ENCODE measurements at regions not wholly inside any gene's neighbourhood (a gene's known extent, or its start where the extent isn't known, plus 50 kb on each side); places are given as distances from the start of the nearest gene placed in this dataset.

DNA sequence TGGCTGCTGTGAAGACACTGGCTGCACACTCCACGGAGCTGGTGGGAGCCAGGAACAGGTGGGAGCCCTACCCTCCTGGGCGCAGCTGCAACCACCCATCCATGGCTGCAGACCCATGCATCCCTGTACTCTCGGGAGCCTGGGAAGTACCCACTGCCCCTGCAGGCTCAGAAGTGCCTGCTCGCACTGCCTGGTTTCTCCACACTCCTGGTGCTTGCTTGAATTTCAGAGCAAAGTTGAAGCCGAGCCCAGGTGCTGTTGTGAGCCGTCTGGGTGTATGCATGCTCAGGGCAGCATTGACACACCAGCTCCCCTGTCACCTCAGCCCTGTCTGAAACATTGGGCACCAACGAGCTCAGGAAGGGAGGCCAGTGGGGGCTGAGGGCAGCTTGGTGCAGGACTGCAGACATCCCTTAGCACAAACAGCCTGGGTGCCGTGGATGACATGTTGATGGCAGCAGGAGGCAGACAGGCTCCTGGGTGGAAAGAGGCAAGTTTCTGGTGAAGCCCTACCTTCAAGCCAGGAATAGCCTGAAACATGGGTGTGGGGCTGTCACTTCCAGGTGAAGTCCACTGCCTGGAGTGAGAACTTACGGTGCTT lies 585.9 kb downstream of the PCDH18 start:
- DNase-seq (ENCODE audit: extremely low read depth, low read depth): no peak

DNA sequence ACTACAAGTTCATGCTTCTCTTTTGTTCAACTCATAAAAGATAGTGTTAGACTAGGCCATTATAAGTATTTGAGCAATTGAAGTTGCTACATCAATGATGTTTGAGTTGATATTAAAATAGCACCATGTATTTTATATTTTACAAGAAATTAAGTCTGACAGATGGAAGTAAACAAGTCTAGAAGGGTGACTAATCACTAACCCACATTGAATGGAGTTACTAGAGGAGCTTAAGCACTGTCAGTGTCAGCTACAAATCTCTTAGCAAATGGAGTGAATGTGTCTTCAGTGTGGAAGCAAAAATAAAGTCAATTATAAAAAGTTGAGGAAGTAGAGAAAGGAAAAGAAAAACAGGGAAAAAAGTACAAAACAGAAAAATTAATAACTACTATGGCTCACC lies 592.5 kb downstream of the PCDH18 start:
- no peak for DNase-seq (ENCODE audit: extremely low read depth, low read depth)

DNA sequence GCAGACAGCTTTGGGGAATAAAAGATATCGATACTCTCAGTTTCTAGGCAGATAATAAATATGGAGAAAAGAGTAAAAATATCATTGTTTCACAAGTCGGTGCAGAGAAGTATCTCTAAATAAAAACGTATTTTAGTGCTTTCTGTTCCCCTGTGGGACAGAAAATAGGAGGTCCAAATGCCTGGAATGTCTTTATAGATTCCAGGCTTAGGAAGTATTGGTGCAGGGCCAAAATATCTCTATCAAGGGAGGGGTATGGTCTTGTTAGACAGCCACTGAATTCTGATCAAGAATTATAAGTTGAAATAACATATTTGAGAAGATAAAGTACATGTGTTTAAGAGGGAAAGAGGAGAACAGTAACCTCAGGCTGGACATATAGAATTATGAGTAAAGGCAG lies 596.4 kb downstream of the PCDH18 start:
- DNase-seq (ENCODE audit: extremely low read depth, low read depth): no peak

DNA sequence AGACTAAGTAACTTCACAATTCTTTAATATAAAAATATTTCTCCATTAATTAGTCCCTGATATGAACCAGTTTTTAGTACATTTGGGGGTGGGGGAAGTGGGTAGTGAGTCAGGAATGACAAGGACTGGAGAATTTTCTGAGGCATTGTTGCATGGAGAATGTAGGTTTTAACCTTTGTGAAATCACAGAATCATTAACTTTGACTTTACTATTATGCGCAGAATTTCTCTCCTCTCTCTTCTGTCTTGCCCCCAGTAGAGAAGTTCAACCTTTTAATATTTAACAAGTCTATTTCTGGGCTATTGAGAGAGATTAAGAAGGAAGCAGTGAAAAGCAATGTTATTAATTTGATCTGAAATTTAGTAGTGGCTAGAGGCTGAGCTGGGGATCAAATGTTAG lies 597.0 kb downstream of the PCDH18 start:
- DNase-seq (ENCODE audit: extremely low read depth, low read depth): no peak

DNA sequence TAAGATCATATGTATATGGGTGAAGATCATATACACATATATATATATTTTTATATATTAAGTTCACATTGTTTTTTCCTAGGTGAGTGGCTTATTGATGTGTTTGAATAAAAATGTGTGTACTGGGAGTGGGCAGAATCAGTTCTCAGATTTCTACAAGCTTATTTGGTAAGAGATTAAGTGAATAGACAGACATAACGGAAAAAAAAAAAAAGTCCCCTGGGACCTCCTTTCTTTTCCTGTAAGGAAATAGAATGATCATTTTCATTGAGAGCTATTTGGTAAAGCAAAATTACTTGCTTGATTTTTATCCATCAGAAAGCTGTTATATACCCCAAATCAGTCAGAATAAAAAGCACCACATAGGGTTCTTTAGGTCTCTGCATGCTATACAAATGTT lies 597.7 kb downstream of the PCDH18 start:
- DNase-seq (ENCODE audit: extremely low read depth, low read depth): no peak

DNA sequence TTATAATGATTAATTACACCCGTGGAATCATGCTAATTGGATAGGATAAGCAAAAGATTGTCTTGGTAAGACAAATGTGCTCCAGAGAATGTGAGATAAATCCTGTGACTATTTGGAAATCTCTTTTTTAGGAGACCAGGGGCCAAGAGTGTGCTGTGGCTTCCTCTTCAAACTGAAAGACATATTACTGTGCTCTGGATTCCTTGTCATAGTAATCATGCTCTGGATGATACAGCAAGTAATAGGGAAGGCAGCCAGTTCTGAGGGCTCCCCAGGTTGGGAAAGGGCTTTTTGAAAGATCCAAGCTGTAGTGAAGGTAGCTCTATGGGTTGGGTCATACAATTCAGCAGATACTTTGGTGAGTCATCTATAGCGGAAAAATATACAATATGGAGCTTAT lies 600.5 kb downstream of the PCDH18 start:
- no peak for DNase-seq (ENCODE audit: extremely low read depth, low read depth)

DNA sequence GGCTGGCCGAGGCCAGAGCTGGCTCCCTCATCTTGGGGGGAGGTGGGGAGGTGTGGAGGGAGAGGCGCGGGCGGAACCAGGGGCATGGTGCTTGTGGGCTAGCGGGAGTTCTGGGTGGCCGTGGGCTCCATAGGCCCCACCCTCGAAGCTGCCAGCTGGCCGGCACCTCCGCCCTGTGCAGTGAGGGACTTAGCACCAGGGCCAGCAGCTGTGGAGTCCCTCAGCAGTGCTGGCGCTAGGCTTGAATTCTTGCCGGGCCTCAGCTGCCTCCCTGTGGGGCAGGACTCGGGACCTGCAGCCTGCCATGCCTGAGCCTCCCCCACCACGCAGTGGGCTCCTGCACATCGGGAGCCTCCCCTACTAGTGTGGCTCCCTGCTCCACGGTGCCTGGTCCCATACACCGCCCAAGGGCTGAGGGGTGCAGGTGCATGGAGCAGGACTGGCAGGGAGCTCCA lies 603.3 kb downstream of the PCDH18 start:
- no peak for DNase-seq (ENCODE audit: extremely low read depth, low read depth)

DNA sequence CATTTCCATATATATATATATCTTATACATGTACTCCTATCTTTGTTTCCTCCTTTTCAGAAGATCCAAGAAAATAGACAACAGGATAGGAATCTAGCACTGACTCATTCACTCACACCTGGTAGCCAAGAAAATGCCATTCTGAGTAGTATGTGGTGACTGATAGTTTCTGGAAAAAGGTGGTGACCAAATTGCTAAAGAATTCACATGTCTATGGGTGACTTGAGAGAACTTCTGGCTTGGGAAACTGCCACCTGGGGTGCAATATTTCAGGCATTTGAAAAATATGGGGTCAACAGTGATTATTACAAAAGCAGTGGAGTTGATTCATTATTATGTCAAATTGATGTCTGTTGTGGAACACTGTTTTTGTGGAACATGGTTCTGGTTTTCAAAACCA lies 605.1 kb downstream of the PCDH18 start:
- no peak for DNase-seq (ENCODE audit: extremely low read depth, low read depth)

DNA sequence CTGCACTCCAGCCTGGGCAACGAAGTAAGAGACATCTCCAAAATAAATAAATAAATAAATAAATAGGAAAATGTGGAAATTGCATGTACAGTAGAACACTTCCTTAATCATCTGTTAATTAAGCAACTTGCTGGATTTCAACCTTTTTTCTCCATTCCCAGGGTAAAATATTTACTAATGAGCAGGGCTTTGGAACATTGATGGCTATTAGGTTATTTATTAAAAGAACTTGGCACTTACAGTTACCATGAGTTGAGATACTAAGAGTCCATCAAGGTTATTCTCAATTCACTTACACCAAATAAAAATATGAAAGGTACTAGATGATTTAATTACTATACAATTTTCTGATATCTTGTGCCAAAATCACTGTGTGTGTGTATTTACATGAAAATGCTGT lies 607.1 kb downstream of the PCDH18 start:
- no peak for DNase-seq (ENCODE audit: extremely low read depth, low read depth)

DNA sequence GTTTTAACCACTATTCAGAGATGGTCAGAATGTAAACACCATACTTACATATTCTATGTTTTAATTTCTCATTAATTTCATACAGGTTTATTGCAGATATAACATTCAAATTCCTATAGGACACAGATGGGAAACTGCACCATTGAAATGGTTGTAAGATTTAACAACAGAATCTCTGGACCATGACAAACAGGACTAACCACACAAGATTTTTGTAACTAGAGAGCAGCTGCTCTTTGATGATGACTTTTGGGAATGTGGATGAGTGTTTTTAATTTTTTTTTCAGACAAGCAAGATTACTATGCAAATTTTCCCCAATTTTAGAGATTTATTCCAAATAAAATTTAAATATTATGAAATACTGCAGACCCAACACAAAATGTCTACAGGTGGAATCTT lies 610.2 kb downstream of the PCDH18 start:
- no peak for DNase-seq (ENCODE audit: extremely low read depth, low read depth)

DNA sequence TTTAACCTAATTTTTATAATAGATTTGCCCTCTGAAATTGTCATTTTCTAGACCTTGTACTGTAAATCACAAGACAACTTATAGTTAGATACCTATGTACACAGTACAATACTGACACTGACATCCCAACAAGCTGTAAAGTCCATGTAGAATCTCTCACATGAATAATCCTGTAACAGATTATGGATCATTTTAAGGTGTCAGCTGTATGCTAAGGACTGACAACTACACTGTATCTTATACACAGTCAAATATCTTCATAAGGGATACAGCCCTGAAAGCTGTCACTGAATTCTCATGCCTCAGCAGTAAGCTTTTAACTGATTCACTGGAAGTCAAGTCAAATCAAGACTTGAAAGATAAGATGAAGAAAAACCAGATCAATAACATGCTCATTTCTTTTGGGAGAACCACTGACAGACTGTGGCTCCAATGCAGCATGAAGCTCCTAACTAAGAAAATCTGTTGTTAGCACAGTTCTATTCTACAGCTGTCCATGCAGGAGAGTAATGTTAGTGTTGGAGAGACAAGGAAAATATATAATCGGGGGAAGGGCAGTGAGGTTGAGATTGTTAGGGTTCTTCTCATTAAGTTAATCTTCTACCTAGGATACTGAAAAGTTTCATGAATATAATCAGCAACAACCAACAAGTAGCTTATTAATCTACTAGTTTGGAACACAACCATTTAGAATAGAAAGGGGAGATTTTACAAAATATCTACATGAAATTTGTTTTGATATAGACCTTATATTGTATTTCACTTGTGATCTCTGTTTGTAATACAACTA lies 612.0 kb downstream of the PCDH18 start:
- no peak for DNase-seq (ENCODE audit: extremely low read depth, low read depth)

DNA sequence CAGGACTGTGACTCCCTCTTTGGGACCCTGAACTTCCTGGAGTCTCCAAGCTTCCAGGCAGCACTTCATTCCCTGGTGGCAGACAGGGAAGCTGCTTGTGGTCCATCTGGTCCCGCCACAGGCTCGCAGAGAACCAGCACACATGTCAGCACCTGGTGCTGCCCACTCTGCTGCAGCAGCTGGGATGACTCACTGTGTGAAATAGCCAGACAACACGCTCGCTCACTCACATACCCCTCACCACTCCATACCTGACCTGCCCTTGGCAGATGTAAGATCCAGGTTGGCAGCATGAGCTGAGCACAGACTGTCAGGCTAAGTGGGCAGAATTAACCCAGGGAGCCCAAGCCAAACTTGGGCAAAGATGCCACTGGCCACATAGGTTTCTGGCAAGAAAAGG lies 613.5 kb downstream of the PCDH18 start:
- no peak for DNase-seq (ENCODE audit: extremely low read depth, low read depth)

DNA sequence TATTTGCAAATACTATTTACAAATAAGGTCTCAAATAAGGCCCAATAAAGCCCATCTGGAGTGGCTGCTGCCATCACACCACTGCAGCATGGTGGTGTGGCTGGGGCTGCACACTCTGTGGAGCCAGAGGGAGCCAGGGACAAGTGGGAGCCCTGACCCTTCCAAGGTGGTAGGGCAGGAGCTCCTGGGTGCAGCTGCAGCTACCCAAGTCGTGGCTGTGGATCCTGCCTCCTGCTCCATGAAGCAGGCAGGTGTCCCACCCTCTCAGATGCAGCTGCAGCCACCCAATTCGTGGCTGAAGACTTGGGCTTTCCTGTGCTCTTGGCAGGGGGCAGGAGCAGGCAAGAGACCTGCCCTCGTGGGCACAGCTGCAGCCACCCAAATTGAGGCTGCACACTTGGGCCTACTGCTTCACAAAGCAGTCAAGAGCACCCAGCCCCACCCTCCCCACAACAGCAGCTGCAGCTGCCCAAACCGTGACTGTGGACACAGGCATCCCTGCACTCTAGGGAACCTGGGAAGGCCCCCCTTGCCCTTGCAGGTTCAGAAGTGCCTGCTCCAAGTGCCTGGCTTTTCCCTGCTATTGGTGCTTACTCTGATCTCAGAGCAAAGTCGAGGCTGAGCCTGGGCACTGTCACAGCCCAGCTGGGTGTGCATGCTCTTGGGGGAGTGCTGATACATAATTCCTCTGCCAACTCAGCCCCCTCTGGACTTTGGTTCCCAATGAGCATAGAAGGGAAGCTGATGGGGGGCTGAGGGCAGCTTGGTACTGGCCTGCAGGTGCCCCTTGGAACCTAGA lies 614.8 kb downstream of the PCDH18 start:
- DNase-seq (ENCODE audit: extremely low read depth, low read depth): no peak

DNA sequence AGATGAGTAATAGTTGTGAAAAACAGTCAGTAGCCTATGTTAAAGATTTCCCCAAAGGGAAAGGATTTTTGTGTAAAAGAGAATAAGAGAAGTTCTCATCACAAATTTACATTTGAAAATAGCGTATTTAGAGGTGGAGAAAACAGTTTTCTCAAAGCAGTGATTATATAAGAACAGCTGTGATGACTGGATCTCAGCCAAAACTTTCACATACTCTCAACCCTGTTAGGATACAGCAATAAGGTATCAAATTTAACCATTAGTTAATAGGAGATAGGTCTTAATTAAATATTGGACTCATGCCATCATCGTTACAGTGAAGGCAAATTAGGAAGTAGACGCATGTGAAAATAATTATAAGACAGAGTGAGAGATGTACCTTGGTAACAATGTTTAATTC lies 622.7 kb downstream of the PCDH18 start:
- DNase-seq (ENCODE audit: extremely low read depth, low read depth): no peak

DNA sequence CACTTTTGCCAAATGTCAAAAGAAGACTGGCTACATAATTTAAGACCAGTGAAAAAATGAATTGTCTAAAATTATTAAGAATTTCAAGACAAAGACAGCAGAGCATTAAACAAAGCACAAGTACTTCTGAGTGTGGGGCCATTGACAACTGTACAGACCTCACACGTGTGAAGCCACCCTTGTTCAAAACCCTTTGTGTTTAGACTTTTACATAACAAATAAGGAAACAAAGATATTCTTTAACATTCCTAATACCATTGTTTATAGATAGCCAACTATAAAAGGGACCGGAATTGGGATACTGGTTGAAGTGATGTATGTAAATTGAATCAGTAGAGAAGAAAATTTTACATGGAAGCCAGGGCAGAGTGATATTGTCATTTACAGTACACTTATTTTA lies 624.2 kb downstream of the PCDH18 start:
- no peak for DNase-seq (ENCODE audit: extremely low read depth, low read depth)

DNA sequence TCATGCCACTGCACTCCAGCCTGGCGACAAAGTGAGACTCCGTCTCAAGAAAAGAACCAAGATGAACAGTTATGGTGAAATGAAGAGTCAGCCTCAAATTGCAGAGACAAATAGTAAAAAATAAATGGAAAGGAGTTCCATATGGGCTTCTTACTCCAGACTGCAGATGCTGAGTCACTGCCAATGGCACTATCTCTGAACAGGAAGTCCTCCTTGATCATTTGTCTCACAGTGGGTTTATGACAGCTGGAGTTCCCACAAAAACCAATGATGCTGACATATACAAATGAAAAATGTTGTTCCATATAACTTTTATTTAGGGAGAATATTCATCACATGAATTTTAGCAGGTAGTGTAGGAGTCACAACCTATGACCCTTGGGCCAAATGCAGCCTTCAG lies 631.6 kb downstream of the PCDH18 start:
- DNase-seq (ENCODE audit: extremely low read depth, low read depth): no peak

DNA sequence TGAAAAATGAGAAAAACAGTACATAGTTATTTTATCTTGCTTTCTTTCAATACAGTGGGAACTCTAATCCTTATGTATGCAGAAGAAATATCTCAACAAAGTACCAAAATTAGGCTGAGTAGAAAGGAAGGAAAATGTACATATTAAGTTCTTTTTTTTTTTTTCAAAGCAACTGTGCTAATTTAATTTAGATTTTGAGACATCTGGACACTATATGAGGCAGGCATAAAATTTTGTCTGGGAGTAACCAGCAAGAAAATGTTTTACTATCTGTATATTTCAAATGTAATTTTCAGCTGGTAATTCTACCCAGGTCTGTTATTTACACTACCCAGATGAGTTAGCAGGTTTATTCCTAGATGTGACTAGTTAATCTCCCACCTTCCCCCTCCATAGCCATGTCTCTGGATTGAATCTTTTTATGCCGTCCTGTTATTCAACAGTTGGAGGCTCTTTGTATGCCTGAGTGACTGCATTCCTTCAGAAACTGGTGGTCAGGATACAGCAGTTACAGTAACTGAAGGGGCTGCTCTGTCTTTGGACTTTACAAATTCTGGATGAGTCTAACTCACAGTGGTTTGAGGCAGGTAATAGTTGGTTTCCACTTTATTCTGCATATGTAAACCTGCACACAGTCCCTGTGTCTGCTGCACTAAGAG lies 633.6 kb downstream of the PCDH18 start:
- no peak for DNase-seq (ENCODE audit: extremely low read depth, low read depth)

DNA sequence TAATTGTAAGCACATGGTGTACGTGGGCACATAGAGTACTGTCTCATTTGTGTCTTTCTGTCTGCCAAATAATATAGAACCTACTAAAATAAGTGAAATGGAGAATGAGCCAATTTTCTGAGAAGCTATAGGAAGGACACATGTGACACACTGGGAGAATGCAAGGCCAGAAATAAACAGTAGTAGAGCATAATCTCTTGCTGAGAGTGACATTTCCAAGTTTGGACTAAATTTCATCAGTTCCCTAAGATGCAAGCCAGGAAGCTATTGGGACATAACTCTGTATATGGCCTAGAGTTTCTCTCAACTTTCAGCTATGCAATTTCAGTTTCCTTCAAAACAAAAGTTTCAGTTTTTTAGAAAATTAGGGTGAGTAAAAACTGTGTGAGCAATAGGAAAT lies 638.7 kb downstream of the PCDH18 start:
- no peak for DNase-seq (ENCODE audit: extremely low read depth, low read depth)

DNA sequence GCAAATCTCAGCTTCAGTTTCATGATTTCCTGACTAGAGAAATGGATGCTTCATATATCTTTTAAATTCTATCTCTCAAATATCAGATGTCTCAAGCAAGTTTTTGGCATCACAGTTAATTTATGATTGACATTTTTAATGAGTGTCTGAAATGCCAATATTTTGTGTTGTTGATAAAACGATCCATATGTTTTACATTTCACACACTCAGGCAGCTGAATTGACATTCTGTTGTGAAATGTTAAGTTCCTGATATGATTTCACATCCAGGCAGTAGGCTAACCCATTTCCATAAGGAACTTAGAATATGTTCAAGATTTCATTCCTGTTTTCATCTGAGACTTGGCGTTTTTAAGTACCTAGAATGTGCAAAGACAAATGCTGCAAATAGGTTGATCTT lies 650.6 kb downstream of the PCDH18 start:
- DNase-seq (ENCODE audit: extremely low read depth, low read depth): no peak

DNA sequence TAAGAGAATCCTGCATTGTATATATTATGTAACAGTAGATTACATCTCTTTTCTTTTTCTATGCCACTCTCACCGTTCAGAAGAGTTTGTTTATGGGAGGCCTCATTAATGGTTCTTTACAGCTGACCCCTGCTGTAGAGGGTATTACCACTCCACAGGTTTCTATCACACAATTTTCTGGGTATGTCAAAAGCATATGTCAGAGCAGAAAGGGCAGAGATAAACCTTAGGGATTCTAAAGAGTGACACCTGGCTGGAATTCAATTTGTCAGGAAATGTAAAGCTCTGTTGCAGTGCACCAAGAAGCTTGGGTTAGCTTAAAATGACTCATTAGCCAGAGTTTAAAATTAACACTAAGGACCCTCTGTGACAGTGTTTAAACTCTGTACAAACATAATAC lies 658.7 kb downstream of the PCDH18 start:
- DNase-seq (ENCODE audit: extremely low read depth, low read depth): no peak

DNA sequence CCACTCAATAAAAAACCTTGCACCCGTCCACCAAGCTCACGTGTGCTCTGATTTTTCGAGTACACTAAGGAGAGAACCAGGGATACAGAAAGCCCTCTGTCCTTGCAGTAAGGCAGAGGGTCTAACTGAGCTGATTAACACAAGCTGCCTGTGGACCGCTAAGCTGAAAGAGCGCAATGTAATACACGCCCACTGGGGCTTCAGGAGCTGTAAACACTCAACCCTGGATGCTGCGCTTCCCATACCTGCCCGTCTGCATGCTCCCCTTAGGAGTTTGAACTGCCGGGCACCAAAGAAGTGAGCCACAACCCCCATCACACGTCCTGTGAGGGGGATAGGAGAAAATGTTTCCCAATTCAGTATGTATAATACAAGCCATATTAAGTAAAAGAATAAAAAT lies 664.8 kb downstream of the PCDH18 start:
- DNase-seq (ENCODE audit: extremely low read depth, low read depth): no peak

All from NCI-H460 (cell line).